SK-N-SH (cell line): ENCODE measurements at regions not wholly inside any gene's neighbourhood (a gene's known extent, or its start where the extent isn't known, plus 50 kb on each side); places are given as distances from the start of the nearest gene placed in this dataset.

Experiments
- CTCF ChIA-PET: fragments of 300-600, 350-600 bp; formaldehyde crosslinking; extraction: SDS; loops from one replicate; lab custom pipeline; 2021; lab: Yijun Ruan, JAX
- POLR2A ChIA-PET: fragments of 350-600 bp; sonication (Branson Sonifier 250); formaldehyde crosslinking; extraction: SDS; loops from one replicate; lab custom pipeline; 2020; ENCODE audit warnings: antibody characterized with exemption, inconsistent platforms; lab: Yijun Ruan, JAX
- DNase-seq: peaks from one replicate; pipeline ENCODE4 v3.0.0; 2012
- H2AFZ ChIP-seq: fragments of 200-600 bp; sonication (generic); 2 replicates; pipeline ENCODE4 v1.8.1; 2016; ENCODE audit warnings: antibody characterized with exemption, mild to moderate bottlenecking, low read depth
- H3F3A ChIP-seq: fragments of 200-600 bp; sonication (generic); replicated peaks from 2 replicates; pipeline ENCODE3; 2016; ENCODE audit warnings: antibody characterized with exemption, mild to moderate bottlenecking; ENCODE audit not compliant: insufficient read depth
- H3K27ac ChIP-seq, 2 experiments: fragments of 200-500 bp in 1 of 2; fragments of 200-600 bp in 1 of 2; sonication (Bioruptor generic) in 1 of 2; sonication (generic), shearing (Covaris generic) in 1 of 2; 2 replicates each; pipeline versions ENCODE4 v1.5.1 to v1.6.1; 2014 to 2016; ENCODE audit warnings: low read depth in 2 of 2, inconsistent platforms in 1 of 2, low read length in 1 of 2, mild to moderate bottlenecking in 1 of 2, mixed read lengths in 1 of 2
- H3K27me3 ChIP-seq: fragments of 200-600 bp; sonication (generic), shearing (Covaris generic); 2 replicates; pipeline ENCODE4 v1.6.1; 2016; ENCODE audit warnings: mixed run types; ENCODE audit not compliant: insufficient read depth
- H3K36me3 ChIP-seq, 2 experiments: fragments of 200-500 bp in 1 of 2; fragments of 200-600 bp in 1 of 2; sonication (Bioruptor generic) in 1 of 2; sonication (generic) in 1 of 2; replicated peaks in 1 of 2; 2 replicates each; pipeline versions ENCODE3 to v1.5.1; 2014 to 2016; ENCODE audit warnings: low read length in 1 of 2, mild to moderate bottlenecking in 1 of 2; ENCODE audit not compliant: insufficient read depth in 2 of 2, control insufficient read depth in 1 of 2
- H3K4me1 ChIP-seq, 2 experiments: fragments of 200-500 bp in 1 of 2; fragments of 200-600 bp in 1 of 2; sonication (Bioruptor generic) in 1 of 2; sonication (generic), shearing (Covaris generic) in 1 of 2; 2 replicates each; pipeline versions ENCODE4 v1.5.1 to v1.6.1; 2014 to 2016; ENCODE audit warnings: low read depth in 1 of 2, low read length in 1 of 2, mixed run types in 1 of 2; ENCODE audit not compliant: insufficient read depth in 2 of 2, control insufficient read depth in 1 of 2
- H3K4me2 ChIP-seq: fragments of 200-600 bp; sonication (generic), shearing (Covaris generic); 2 replicates; pipeline ENCODE4 v1.6.1; 2017; ENCODE audit warnings: mixed run types
- H3K4me3 ChIP-seq, 2 experiments: fragments of 200-500 bp in 1 of 2; fragments of 200-600 bp in 1 of 2; sonication (Bioruptor generic) in 1 of 2; sonication (generic), shearing (Covaris generic) in 1 of 2; 2 replicates each; pipeline versions ENCODE4 v1.5.1 to v1.8.1; 2014 to 2016; ENCODE audit warnings: low read depth in 2 of 2, inconsistent platforms in 1 of 2, low read length in 1 of 2, mild to moderate bottlenecking in 1 of 2, mixed read lengths in 1 of 2, moderate library complexity in 1 of 2
- H3K79me2 ChIP-seq: fragments of 200-600 bp; sonication (generic); 2 replicates; pipeline ENCODE4 v1.8.1; 2017; ENCODE audit warnings: mild to moderate bottlenecking; ENCODE audit not compliant: insufficient read depth
- H3K9ac ChIP-seq: fragments of 200-600 bp; sonication (generic); 2 replicates; pipeline ENCODE4 v1.6.1; 2017; ENCODE audit warnings: mixed run types
- H3K9me2 ChIP-seq: fragments of 200-600 bp; sonication (generic); 2 replicates; pipeline ENCODE4 v1.6.1; 2017; ENCODE audit warnings: mixed run types
- H3K9me3 ChIP-seq: fragments of 200-600 bp; sonication (generic); 2 replicates; pipeline ENCODE4 v1.6.1; 2017; ENCODE audit warnings: mixed run types, mild to moderate bottlenecking, moderate library complexity
- H4K20me1 ChIP-seq: fragments of 200-600 bp; sonication (generic); 2 replicates; pipeline ENCODE4 v1.6.1; 2017; ENCODE audit warnings: mild to moderate bottlenecking, mixed run types; ENCODE audit not compliant: insufficient read depth
- EP300 ChIP-seq, 2 experiments: IDR thresholded peaks; 2 replicates each; pipeline versions ENCODE4 v1.4.0 to v1.6.1; 2012; ENCODE audit warnings: borderline replicate concordance in 1 of 2, low read depth in 1 of 2, low read length in 1 of 2
- FOXM1 ChIP-seq: IDR thresholded peaks from 2 replicates; pipeline ENCODE4 v1.4.0; 2012; ENCODE audit warnings: low read depth, mild to moderate bottlenecking
- MAX ChIP-seq: IDR thresholded peaks from 2 replicates; pipeline ENCODE4 v1.4.0; 2012; ENCODE audit warnings: low read depth
- MEF2A ChIP-seq: IDR thresholded peaks from 2 replicates; pipeline ENCODE4 v1.4.0; 2012; ENCODE audit warnings: low read depth, borderline replicate concordance
- MXI1 ChIP-seq: IDR thresholded peaks from 2 replicates; pipeline ENCODE4 v1.6.1; 2012; ENCODE audit warnings: mild to moderate bottlenecking, low read depth, low read length, improper control_type of control experiment
- NRF1 ChIP-seq: IDR thresholded peaks from 2 replicates; pipeline ENCODE4 v1.6.1; 2012; ENCODE audit warnings: low read depth, mild to moderate bottlenecking, low read length
- RAD21 ChIP-seq: IDR thresholded peaks from 2 replicates; pipeline ENCODE4 v1.6.1; 2012; ENCODE audit warnings: mild to moderate bottlenecking, low read length
- RFX5 ChIP-seq: IDR thresholded peaks from 2 replicates; pipeline ENCODE4 v1.6.1; 2012; ENCODE audit warnings: mild to moderate bottlenecking, improper control_type of control experiment, low read length
- TCF12 ChIP-seq: IDR thresholded peaks from 2 replicates; pipeline ENCODE4 v1.4.0; 2012
- USF1 ChIP-seq: IDR thresholded peaks from 2 replicates; pipeline ENCODE4 v1.4.0; 2012; ENCODE audit warnings: low read depth, borderline replicate concordance
- WGBS: methylation state at CpG from one replicate; pipeline ENCODE4 v1.1.6; 2017; ENCODE audit warnings: low lambda C conversion rate; 5-methylcytosine and 5-hydroxymethylcytosine counted together
- TF ChIP-seq, protein P1 (sequence below): fragments of 150-350 bp; IDR thresholded peaks from 2 replicates; pipeline ENCODE4 v1.6.1; 2017; ENCODE audit warnings: antibody characterized with exemption, low read length, low read depth, borderline replicate concordance

DNA sequence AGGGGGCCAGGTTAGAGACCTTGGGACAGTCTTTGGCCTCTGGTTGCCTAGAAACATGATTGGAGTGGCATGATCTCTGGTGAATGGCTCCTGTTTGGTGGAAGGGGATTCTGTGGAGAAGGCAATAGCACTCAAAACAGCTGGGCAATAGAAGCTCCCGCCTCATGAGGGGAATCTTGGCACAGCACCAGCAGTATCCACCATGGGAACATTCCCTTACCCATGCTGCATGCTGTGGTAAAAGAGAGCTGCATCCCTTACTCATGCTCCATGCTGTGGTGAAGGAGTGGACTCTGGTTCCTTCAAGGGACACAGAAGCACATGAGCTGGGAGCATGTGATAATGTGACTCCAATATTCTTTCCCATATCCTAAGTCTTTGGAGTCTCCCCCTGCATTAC, 160.6 kb downstream of the PJA2 start:
- no peaks in the 10 kb centered on the region for H3K9me2 ChIP-seq
- no peaks in the 10 kb centered on the region for H3K36me3 ChIP-seq
- TF ChIP-seq RFX5 = no peak
- TF ChIP-seq TCF12 = no peak
- no peak overlapping the region for H3K27ac ChIP-seq
- no peaks in the 10 kb centered on the region for H3K79me2 ChIP-seq
- no peak overlapping the region for H2AFZ ChIP-seq
- H3F3A ChIP-seq = no peaks in the 10 kb centered on the region
- H3K4me1 ChIP-seq = no peaks in the 10 kb centered on the region
- H4K20me1 ChIP-seq = no peaks in the 10 kb centered on the region
- ChIA-PET CTCF (no interaction called here), POLR2A (no interaction called here)
- H3K4me3 ChIP-seq = no peak overlapping the region
- no peaks in the 10 kb centered on the region for H3K27me3 ChIP-seq
- no peak for DNase-seq
- H3K9ac ChIP-seq = no peak overlapping the region
- H3K4me2 ChIP-seq = no peak overlapping the region
- no peaks in the 10 kb centered on the region for H3K9me3 ChIP-seq
- WGBS = 45% methylated on average over 1 of the region's 1 CpG

DNA sequence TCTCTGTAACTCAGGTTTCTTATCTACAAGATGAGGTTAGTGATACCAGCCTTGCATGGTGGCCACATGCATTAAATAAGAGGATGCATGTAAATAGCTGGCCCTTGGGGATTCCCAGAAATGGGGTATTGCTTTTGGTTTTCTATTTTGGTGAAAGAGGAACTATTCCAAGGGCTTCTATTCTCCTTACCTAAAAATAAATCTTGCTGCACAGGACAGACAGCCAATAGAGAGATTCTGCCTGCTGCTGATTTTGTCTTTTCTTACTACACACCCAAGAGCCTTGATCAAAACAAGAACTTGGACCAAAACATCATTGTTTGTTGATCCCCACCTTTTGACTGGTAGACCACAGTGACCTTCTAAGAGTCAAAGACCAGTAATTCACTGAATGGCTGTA, 161.8 kb downstream of the PJA2 start:
- CTCF ChIA-PET = no interaction called here
- no peaks in the 10 kb centered on the region for H4K20me1 ChIP-seq
- TF ChIP-seq RAD21 (no peak), FOXM1 (no peak), NRF1 (no peak), MXI1 (no peak), MEF2A (no peak), MAX (no peak), USF1 (no peak), EP300 (IDR thresholded peaks at IDR 0.05; ENCODE audit: borderline replicate concordance in 1 of 2, low read depth in 1 of 2, low read length in 1 of 2) (no peak)
- TF ChIP-seq, protein P1, sequence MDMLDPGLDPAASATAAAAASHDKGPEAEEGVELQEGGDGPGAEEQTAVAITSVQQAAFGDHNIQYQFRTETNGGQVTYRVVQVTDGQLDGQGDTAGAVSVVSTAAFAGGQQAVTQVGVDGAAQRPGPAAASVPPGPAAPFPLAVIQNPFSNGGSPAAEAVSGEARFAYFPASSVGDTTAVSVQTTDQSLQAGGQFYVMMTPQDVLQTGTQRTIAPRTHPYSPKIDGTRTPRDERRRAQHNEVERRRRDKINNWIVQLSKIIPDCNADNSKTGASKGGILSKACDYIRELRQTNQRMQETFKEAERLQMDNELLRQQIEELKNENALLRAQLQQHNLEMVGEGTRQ = no peak

More for the DNA sequence above, 161.8 kb downstream of the PJA2 start:
- Histone ChIP-seq H3K27me3 (no peaks in the 10 kb centered on the region), H3K9me3 (no peaks in the 10 kb centered on the region), H3K4me2 (no peak overlapping the region), H3K9ac (no peak overlapping the region), H3K4me1 (no peaks in the 10 kb centered on the region), H3K36me3 (no peaks in the 10 kb centered on the region), H3K4me3 (no peak overlapping the region), H3K27ac (no peak overlapping the region), H3K79me2 (no peaks in the 10 kb centered on the region), H2AFZ (no peak overlapping the region), H3F3A (no peaks in the 10 kb centered on the region), H3K9me2 (no peaks in the 10 kb centered on the region)
- DNase-seq = no peak
- POLR2A ChIA-PET = no interaction called here
